ENCODE measurements at regions not wholly inside any gene's neighbourhood (a gene's known extent, or its start where the extent isn't known, plus 50 kb on each side); places are given as distances from the start of the nearest gene placed in this dataset.

DNA sequence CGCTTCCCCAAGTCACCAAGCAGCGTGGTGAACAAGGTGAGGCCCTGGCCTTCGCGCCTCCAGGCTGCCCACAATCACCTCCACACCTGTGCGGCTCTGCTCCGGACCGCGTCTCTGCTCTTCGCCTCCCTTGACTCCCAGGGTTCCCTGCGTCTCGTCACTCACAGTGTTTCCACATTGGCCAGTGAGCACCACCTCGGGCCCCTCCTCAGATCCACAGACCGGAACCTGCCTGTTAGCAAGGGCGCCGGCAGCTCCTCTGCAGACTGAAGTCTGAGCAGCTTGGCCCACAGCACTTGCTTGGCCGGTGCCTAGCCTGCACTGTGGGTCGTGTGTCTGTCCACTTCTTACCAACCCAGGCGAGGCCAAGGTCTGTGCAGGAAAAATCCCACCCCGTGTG lies 155.3 kb upstream of the ALKAL2 start:
- H3K4me3 ChIP-seq (replicated peaks; ENCODE audit: low read depth, low read length) = no peak overlapping the region
- TF ChIP-seq, protein P1, sequence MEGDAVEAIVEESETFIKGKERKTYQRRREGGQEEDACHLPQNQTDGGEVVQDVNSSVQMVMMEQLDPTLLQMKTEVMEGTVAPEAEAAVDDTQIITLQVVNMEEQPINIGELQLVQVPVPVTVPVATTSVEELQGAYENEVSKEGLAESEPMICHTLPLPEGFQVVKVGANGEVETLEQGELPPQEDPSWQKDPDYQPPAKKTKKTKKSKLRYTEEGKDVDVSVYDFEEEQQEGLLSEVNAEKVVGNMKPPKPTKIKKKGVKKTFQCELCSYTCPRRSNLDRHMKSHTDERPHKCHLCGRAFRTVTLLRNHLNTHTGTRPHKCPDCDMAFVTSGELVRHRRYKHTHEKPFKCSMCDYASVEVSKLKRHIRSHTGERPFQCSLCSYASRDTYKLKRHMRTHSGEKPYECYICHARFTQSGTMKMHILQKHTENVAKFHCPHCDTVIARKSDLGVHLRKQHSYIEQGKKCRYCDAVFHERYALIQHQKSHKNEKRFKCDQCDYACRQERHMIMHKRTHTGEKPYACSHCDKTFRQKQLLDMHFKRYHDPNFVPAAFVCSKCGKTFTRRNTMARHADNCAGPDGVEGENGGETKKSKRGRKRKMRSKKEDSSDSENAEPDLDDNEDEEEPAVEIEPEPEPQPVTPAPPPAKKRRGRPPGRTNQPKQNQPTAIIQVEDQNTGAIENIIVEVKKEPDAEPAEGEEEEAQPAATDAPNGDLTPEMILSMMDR (IDR thresholded peaks at IDR 0.05; ENCODE audit: low read depth, low read length, missing control alignments) = no peak
- no peak for DNase-seq (ENCODE audit: extremely low read depth, low read depth)

- no peak overlapping the region for H3K4me3 ChIP-seq (replicated peaks; ENCODE audit: low read depth, low read length)
- TF ChIP-seq, protein P1 (IDR thresholded peaks at IDR 0.05; ENCODE audit: low read depth, low read length, missing control alignments) = no peak
- no peak for DNase-seq (ENCODE audit: extremely low read depth, low read depth)
These were observed 153.5 kb upstream of the ALKAL2 start for GRCh38 chr2:441258-442022.

DNA sequence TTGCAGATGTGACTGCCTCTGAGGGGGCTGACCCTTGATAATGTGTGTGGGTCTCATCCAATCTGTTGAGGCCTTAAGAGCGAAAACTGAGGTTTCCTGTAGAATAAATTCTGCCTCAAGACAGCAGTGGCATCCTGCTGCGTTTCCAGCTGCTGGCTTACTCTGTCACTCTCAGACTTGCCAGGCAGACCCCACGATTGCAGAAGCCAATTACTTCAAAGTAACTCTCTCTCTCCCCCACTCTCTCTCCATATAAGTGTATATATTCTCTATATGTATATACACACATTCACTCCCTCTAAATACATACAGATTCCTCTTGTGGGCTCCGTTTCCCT lies 152.5 kb upstream of the ALKAL2 start:
- no peak for DNase-seq (ENCODE audit: extremely low read depth, low read depth)
- H3K4me3 ChIP-seq (replicated peaks; ENCODE audit: low read depth, low read length) = no peak overlapping the region
- TF ChIP-seq, protein P1 (IDR thresholded peaks at IDR 0.05; ENCODE audit: low read depth, low read length, missing control alignments) = no peak

DNA sequence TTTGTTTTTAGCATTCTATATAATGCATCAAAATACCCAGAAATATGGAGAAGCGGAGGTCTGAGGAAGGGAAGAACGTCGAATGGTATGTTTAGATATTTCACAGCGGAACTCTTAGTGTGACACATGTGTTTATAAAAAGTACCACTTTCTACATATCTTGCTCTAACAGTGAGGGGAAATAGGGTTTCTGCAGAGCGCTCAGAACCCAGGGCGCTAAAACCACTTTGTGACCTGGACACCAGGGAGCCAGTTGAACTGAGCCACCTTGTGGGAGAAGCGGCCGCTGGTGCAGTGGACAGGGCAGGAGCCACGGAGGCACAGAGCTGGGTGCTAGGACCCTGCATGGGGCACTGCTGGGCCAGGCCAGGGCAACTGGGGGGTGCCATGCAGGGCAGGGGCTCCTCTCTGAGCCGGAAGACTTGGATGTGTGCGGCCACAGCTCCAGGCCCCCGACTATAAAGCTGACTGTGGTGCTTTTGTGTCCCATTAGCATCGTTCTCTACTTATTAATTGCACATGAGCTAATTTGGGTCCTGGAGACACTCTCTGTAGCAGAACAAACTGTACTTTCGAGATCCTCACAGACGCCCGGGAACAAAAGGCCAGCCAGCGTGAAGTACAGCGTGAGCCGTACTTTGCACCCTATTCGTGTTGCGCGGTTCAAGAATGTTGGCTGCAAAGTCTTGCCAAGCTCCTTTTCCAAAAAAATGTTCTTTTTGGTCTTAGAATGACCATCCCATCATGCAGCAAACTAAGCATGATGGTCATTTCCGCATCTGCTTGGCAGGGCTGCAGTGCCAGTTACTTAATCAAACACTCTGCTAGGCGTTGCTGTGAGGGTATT lies 151.9 kb upstream of the ALKAL2 start:
- TF ChIP-seq, protein P1 (IDR thresholded peaks at IDR 0.05; ENCODE audit: low read depth, low read length, missing control alignments) = no peak
- no peak overlapping the region for H3K4me3 ChIP-seq (replicated peaks; ENCODE audit: low read depth, low read length)
- DNase-seq (ENCODE audit: extremely low read depth, low read depth) = no peak

GRCh38 chr2:439077-439476 lies 151.2 kb upstream of the ALKAL2 start:
- TF ChIP-seq, protein P1 (IDR thresholded peaks at IDR 0.05; ENCODE audit: low read depth, low read length, missing control alignments) = no peak
- no peak for DNase-seq (ENCODE audit: extremely low read depth, low read depth)
- no peak overlapping the region for H3K4me3 ChIP-seq (replicated peaks; ENCODE audit: low read depth, low read length)

DNA sequence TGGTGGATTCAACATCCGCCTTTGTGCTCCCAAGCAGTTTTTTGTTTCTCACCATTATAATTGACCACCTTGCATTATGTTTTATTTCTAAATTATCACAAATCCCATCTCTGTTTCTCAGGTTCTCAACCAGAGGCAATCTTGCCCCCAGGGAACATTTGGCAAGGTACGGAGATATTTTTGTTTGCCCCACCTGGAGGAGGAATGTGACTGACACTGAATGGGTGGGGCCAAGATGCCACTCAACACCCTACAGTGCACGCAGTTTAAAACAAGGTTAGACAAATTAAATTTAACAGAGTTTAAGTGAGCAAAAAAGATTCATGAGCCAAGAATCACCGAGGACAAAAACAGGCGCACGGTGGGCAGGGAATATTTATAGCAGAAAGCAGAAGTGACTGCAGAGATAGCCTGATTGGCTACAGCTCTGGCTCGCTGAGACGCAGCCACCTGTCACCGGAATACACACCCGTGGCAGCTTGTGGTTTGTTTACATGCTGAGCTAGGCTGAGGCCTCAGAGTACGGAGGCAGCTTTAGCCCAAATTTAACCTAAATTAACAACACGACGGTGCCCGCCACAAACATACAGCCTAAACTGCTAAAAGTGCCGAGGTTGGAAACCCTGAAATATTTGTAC lies 150.0 kb upstream of the ALKAL2 start:
- DNase-seq (ENCODE audit: extremely low read depth, low read depth) = no peak
- TF ChIP-seq, protein P1 (IDR thresholded peaks at IDR 0.05; ENCODE audit: low read depth, low read length, missing control alignments) = no peak
- H3K4me3 ChIP-seq (replicated peaks; ENCODE audit: low read depth, low read length) = no peak overlapping the region
